Spleen (tissue), 7 donors: ENCODE measurements at regions not wholly inside any gene's neighbourhood (a gene's known extent, or its start where the extent isn't known, plus 50 kb on each side); places are given as distances from the start of the nearest gene placed in this dataset.

ENCODE experiments used
- CTCF ChIP-seq, 11 experiments: fragments of 200-600 bp in 7 of 11; fragments of 450-650 bp in 4 of 11; sonication (generic) in 4 of 11; IDR thresholded peaks in 8 of 11; conservative IDR thresholded peaks in 3 of 11; 1 replicate in 7 of 11; 2 replicates in 4 of 11; pipeline versions ENCODE4 v1.4.0 to v1.8.0; 2016 to 2021; ENCODE audit warnings: antibody characterized with exemption in 11 of 11, inconsistent platforms in 4 of 11, mild to moderate bottlenecking in 1 of 11
- POLR2AphosphoS5 ChIP-seq, 3 donors: sonication (generic); formaldehyde crosslinking; IDR thresholded peaks; one replicate each; pipeline ENCODE4 v1.5.1; 2017; ENCODE audit warnings: antibody characterized with exemption in 3 of 3
- donor health status: DM: no; HTN: no; CAD: no; lungs with moderate emphysema.
- donor health status: DM: no; HTN: no; CAD: no.
- donor health status: DM: no; HTN: no; CAD: no.

GRCh38 chr13:58579468-58579867, 947.9 kb downstream of the PCDH17 start:
- TF ChIP-seq CTCF (IDR thresholded peaks at IDR 0.05 in 8 of 11, conservative IDR thresholded peaks at IDR 0.05 in 3 of 11) (no peak), POLR2AphosphoS5 (IDR thresholded peaks at IDR 0.05) (no peak)
